Cardiac muscle cell (in vitro differentiated cells and primary cell): ENCODE measurements at regions not wholly inside any gene's neighbourhood (a gene's known extent, or its start where the extent isn't known, plus 50 kb on each side); places are given as distances from the start of the nearest gene placed in this dataset.
A peak's percentile ranks its signal among the peaks of the same experiment; 100 is the strongest.

ENCODE experiments used
- DNase-seq, 2 donors: peaks; one replicate each; pipeline versions ENCODE4 v3.0.0 to v3.0.0-alpha.2; 2010 to 2017; ENCODE audit warnings: low read depth in 1 of 2, low spot score in 1 of 2
- H3K27ac ChIP-seq: fragments of 200-600 bp; sonication (generic); 2 replicates; pipeline ENCODE4 v1.5.1; 2016
- H3K27me3 ChIP-seq: fragments of 200-600 bp; sonication (generic); 2 replicates; pipeline ENCODE4 v1.6.0; 2016; ENCODE audit warnings: control low read depth
- H3K36me3 ChIP-seq: fragments of 200-600 bp; sonication (generic); 2 replicates; pipeline ENCODE4 v1.5.1; 2016; ENCODE audit warnings: control low read depth
- H3K4me1 ChIP-seq: fragments of 200-600 bp; sonication (generic); 2 replicates; pipeline ENCODE4 v1.8.1; 2017; ENCODE audit warnings: low read depth, mild to moderate bottlenecking, mixed run types
- H3K4me3 ChIP-seq: fragments of 200-600 bp; sonication (generic); 2 replicates; pipeline ENCODE4 v1.5.1; 2016; ENCODE audit warnings: mild to moderate bottlenecking
- H3K9me3 ChIP-seq: fragments of 200-600 bp; sonication (generic); 2 replicates; pipeline ENCODE4 v1.5.1; 2017; ENCODE audit warnings: low read depth, mild to moderate bottlenecking, control low read depth
- TF ChIP-seq, protein P1 (sequence below): IDR thresholded peaks from 2 replicates; pipeline ENCODE4 v1.5.1; 2012; ENCODE audit warnings: low read depth, mild to moderate bottlenecking, low read length

DNA sequence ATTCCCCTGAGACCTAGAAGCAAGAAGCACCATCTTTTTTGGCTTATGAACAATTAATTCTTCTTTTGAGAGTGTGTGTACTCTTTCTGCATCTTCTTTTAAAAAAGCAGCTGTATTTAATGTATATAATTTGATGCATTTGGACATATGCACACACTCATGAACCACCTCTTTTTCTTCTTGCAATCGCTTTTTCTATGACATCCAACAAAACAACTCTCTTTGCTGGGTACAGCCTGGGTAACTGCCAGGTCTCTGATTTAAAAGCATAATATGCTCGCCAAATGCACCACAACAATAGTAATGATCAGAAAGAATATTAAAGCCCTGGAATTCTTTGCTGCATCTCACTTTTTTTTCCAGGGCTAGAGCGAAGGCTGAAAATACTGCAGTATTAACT is 97.3 kb downstream of the HAPSTR1 start:
- no peaks in the 10 kb centered on the region for H3K27me3 ChIP-seq
- TF ChIP-seq, protein P1, sequence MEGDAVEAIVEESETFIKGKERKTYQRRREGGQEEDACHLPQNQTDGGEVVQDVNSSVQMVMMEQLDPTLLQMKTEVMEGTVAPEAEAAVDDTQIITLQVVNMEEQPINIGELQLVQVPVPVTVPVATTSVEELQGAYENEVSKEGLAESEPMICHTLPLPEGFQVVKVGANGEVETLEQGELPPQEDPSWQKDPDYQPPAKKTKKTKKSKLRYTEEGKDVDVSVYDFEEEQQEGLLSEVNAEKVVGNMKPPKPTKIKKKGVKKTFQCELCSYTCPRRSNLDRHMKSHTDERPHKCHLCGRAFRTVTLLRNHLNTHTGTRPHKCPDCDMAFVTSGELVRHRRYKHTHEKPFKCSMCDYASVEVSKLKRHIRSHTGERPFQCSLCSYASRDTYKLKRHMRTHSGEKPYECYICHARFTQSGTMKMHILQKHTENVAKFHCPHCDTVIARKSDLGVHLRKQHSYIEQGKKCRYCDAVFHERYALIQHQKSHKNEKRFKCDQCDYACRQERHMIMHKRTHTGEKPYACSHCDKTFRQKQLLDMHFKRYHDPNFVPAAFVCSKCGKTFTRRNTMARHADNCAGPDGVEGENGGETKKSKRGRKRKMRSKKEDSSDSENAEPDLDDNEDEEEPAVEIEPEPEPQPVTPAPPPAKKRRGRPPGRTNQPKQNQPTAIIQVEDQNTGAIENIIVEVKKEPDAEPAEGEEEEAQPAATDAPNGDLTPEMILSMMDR = no peak
- H3K9me3 ChIP-seq = no peaks in the 10 kb centered on the region
- peaks cover 3% of the 10 kb centered on the region for H3K4me1 ChIP-seq
- H3K27ac ChIP-seq = no peak overlapping the region
- no peak for DNase-seq
- no peaks in the 10 kb centered on the region for H3K36me3 ChIP-seq
- H3K4me3 ChIP-seq = no peak overlapping the region

DNA sequence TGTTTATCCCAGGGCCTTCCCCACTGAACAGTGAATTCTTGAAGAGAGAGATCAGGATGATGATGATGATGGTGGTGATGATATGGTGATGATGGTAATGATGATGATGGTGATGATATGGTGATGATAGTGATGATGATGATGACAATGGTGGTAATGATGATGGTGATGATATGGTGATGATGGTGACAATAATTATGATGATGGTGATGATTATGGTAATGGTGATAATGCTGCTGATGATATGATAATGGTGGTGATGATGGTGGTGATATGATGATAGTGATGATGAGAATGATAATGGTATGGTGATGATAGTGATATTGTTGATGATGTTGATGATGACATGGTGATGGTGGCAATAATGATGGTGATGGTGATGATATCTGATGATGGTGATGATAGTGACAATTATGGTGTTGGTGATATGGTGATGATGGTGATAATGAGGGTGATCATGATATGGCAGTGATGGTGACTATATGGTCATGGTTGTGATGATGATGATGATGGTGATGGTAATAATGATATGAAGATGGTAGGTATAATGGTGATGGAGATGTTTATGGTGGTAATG is 99.9 kb downstream of the HAPSTR1 start:
- Histone ChIP-seq H3K27me3 (no peaks in the 10 kb centered on the region), H3K4me3 (no peak overlapping the region), H3K4me1 (no peaks in the 10 kb centered on the region), H3K27ac (no peak overlapping the region), H3K36me3 (no peaks in the 10 kb centered on the region), H3K9me3 (no peaks in the 10 kb centered on the region)
- TF ChIP-seq, protein P1 = no peak
- no peak for DNase-seq

DNA sequence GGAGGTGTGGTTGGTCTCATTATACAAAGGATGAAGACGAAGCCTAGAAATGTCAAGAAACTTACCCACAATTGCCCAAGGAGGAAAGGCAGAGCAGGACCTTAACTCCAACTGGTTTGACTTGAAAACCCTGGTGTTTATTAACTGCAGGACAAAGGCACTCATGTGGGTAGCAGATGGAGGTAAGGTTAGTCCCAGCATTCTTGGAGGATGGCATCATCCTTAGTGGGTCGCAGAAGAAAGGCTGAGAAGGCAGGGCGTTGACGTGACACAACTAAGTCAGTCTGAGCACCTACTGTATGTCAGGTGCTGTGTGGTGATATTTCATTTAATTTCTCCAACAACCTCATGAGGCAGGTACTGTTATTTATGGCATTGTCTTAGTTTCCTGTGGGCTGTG is 101.3 kb downstream of the HAPSTR1 start:
- H3K27me3 ChIP-seq = no peaks in the 10 kb centered on the region
- H3K4me1 ChIP-seq = no peaks in the 10 kb centered on the region
- no peaks in the 10 kb centered on the region for H3K9me3 ChIP-seq
- no peak for DNase-seq
- TF ChIP-seq, protein P1 = no peak
- no peaks in the 10 kb centered on the region for H3K36me3 ChIP-seq
- no peak overlapping the region for H3K27ac ChIP-seq
- H3K4me3 ChIP-seq = no peak overlapping the region

DNA sequence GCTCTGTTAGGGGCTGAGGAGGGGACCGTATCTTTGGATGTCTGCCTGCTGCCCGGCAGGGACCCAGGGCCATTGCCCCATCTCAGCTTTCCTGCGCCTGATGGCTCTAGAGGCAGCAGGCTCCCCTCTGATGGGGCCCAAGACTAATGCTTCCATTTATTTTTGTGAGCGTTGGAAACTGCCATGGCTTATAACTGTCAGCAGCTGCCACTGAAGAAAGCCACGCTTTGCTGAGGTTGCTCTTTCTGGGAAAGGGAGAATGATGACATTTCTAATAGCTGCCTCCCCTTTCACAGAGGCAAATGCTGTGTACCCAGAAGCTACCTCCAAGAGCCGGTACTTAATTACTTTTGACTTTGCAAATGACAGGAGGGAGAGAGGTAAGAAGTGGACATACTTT is 103.8 kb downstream of the HAPSTR1 start:
- H3K4me3 ChIP-seq = no peak overlapping the region
- no peaks in the 10 kb centered on the region for H3K4me1 ChIP-seq
- H3K27me3 ChIP-seq = no peaks in the 10 kb centered on the region
- DNase-seq = peak in 1 of 2 donors; percentile 67
- no peaks in the 10 kb centered on the region for H3K36me3 ChIP-seq
- no peaks in the 10 kb centered on the region for H3K9me3 ChIP-seq
- peak overlapping the region; percentile 1 for H3K27ac ChIP-seq
- TF ChIP-seq, protein P1 = no peak

DNA sequence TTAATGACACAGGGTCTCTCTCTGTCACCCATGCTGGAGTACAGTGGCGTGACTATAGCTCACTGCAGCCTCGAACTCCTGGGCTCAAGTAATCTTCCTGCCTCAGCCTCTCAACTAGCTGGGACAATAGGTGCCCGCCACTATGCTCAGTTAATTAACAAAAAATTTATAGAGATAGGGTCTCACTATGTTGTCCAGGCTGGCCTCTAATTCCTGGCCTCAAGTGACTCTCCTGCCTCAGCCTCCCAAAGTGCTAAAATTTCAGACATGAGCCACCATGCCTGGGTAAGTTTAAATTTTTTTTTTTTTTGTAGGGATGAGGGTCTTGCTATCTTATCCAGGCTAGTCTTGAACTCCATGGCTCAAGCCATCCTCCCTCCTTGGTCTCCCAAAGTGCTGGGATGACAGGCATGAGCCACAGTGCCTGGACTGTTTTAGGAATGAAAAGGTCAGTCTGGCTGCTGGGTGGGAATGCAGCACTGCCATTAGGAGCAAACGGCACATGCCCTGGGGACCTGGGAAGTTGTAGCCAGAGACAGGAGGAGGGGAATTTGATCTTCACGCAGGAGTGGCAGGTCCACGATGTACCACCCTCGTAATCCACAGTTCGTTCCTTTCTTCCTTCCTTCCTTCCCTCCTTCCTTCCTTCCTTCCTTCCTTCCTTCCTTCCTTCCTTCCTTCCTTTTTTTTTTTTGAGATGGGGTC is 106.7 kb downstream of the HAPSTR1 start:
- DNase-seq = no peak
- TF ChIP-seq, protein P1 = no peak

More for the DNA sequence above, 106.7 kb downstream of the HAPSTR1 start:
- H3K27me3 ChIP-seq = no peaks in the 10 kb centered on the region
- H3K9me3 ChIP-seq = no peaks in the 10 kb centered on the region
- no peak overlapping the region for H3K27ac ChIP-seq
- no peaks in the 10 kb centered on the region for H3K4me1 ChIP-seq
- H3K4me3 ChIP-seq = no peak overlapping the region
- H3K36me3 ChIP-seq = no peaks in the 10 kb centered on the region
